GM18520 (cell line): ENCODE measurements at regions not wholly inside any gene's neighbourhood (a gene's known extent, or its start where the extent isn't known, plus 50 kb on each side); places are given as distances from the start of the nearest gene placed in this dataset.

Experiments
- ATAC-seq: cut with Tn5 transposase; IDR thresholded peaks from one replicate; pipeline ENCODE4 v1.9.1; 2021; ENCODE audit not compliant: unreplicated experiment

DNA sequence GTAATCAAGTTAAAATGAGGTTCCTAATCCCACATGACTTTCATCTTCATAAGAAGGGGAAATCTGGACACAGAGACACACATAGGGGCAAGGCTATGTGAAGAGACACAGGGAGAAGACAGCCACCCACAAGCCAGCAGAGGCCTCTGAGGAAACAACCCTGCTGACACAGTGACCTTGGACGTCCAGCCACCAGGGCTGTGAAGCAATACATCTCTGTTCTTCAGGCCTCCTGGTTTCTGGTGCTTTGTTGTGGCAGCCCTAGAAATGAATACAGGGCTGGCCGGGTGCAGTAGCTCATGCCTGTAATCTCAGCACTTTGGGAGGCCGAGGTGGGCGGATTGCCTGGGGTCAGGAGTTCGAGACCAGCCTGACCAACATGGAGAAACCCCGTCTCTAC, 183.9 kb downstream of the CXCL12 start:
- ATAC-seq = no peak

GRCh38 chr10:44199991-44200655, 184.8 kb downstream of the CXCL12 start:
- no peak for ATAC-seq

- ATAC-seq = no peak
Observed at GRCh38 chr10:44199267-44199666, 185.6 kb downstream of the CXCL12 start.

GRCh38 chr10:44198780-44199097, 186.2 kb downstream of the CXCL12 start:
- no peak for ATAC-seq

- no peak for ATAC-seq
Observed at GRCh38 chr10:44198096-44198779, 186.7 kb downstream of the CXCL12 start.

- ATAC-seq = no peak
Observed at GRCh38 chr10:44197646-44198045, 187.3 kb downstream of the CXCL12 start.

- no peak for ATAC-seq
Observed at GRCh38 chr10:44196336-44196735, 188.6 kb downstream of the CXCL12 start.

DNA sequence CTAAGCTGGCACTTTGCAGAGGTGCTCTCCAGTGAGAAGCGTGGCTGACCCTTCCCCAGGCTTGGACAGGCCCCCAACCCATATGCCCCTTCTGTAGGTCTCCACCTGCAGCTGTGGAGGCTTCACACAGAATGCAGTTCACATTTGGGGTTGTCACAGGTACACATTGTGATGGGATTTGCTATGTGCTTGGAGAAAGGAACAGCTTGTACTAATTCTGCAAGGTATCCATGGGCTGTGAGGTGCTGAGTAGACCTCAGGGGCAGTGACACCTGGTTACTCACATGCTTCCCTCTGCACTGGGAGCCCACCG, 188.9 kb downstream of the CXCL12 start:
- ATAC-seq = no peak

DNA sequence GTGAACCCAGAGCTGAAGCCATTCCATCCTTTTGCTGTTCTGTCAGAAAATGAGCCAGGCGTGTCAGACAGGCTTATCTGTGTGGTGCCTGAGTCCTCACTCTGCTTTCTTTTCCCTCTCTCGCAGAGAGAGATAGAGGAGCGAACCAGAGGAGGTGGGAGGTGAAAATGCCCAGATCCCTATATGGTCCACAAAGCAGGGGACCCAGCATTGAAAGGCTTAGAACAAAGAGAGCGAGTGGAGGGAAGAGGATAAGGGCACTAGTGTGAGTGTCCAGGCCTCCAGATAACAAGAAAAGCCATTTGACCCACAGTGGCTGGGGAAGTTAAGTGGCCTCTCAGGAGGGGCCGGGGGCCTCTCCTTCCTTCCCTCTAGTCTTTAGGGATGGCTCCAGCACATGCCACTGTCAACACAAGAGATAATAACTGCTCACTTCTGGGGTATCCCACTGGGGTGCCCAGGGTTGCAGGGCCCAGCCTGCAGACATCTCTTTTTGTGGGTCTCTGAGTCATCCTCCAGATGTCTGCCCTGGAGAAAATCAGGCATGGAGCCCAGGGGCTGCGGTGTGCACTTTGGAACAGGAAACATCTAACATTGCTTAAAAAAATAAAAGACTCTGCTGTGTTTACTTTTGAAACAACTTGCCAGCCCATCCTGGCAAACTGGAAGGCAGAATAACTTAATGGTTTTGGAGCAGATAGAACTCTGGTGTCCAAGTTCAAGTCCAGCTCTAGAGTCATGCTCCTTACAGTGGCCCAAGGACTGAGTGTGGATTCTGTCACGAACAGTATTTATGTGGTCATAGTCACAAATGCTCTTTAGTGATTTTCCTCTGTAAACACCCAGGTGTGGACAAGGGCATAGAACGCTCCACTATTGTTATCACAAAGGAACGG, 189.5 kb downstream of the CXCL12 start:
- ATAC-seq = no peak

DNA sequence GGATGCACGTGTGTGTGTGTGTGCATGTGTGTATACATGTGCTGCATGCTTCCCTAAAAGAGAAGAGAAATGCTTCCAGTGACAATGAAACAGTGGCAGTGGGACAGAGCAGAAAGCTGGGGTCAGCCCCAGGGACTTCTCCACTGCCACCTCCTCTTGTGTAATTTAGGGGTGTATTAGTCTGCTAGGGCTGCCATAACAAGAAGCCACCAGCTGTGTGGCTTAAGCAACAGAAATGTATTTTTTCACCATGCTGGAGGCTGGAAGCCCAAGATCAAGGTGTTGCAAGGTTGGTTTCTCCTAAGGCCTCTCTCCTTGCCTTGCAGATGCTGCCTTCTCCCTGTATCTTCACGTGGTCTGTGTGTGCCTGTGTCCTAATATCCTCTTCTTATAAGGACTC, 190.5 kb downstream of the CXCL12 start:
- no peak for ATAC-seq

DNA sequence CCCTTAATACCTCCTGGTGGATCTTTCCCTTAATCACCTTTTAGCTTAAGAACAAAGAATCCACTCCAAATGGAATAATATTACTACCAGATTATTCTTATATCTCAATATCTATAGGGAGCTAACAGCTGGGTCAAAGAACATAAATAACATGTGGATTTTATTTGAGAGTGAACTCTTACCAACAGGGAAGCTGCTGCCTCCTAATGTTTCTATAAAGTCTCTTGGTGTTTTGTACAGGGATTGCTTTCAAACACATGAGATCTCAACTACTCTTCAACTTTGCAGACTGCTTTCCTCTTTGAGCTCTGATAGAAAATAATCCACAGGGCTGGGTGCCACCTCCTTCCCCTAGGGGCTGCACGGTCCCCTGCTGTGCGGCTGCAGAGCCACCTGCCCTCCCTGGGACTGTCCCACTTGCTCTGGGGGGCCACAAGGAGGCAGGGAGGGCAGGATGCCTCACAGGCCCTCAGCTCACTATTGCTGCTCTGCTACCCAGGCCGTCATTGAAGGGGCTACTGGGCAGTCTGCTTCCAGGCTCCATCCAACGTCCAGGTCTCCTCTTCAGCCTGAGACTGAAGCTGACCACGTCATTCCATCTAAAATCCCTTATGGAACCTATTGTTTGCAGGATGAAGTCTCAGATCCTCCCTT, 191.2 kb downstream of the CXCL12 start:
- no peak for ATAC-seq

DNA sequence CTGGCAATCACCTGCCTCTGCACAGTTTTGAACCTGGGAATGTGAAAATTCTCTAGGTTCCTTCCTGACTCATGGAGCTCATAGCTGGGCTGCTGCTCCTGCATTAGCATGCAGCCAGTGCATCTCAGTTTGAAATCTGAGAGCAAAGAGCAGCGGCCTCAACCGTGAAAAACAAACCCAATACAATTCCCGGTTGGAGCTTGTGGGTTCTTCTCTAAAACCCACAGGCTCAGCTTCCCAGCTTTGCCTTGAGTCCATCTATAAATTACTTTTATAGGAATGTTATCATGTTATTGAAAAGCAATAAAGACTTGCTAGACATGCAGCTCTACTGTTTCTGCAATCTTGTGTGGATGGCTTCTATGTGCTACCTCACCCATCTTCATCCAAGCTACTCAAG, 191.7 kb downstream of the CXCL12 start:
- no peak for ATAC-seq

GRCh38 chr10:44192435-44192834, 192.5 kb downstream of the CXCL12 start:
- no peak for ATAC-seq

- ATAC-seq = no peak
Observed at GRCh38 chr10:44190541-44190940, 194.4 kb downstream of the CXCL12 start.

DNA sequence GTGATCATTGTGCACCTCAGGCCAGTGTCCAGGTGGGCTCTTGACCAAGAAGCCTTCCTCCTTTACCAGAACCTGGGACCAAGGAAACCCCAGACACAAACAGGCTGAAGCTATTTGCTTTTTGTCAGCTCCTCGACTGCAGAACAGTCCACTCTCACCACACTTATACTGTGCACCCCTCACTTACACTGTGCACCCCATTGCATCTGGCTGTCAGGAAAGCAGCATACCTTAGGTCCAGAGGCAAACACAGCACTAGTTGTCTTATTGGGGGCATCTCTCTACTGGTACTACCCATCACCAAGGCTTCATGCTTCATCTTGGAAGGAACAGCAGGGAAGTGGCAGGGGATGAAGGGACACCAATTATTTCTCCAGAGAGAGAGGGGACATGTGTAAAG, 198.1 kb downstream of the CXCL12 start:
- no peak for ATAC-seq

DNA sequence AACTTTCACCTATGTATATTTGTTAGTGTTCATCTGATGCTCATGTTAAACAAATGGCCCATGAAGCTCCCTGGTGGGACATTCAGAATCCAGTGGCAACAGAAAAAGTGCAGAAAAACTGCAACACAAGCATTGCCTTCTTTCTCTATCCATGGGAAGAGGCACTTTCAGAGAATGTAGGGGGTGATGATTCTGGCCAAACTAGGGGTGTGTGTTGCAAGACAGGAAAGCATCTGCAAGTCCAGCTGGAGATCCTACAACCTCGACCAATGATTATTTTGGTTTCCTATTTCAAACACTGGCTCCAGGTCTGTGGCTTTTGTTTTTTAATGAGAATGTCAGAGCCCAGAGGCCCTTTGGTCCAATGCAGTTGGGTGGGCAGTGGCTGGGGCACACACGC, 198.7 kb downstream of the CXCL12 start:
- ATAC-seq = no peak

- no peak for ATAC-seq
Observed at GRCh38 chr10:44185315-44185666, 199.6 kb downstream of the CXCL12 start.

- ATAC-seq = no peak
Observed at GRCh38 chr10:44184633-44185314, 200.1 kb downstream of the CXCL12 start.

- ATAC-seq = no peak
Observed at GRCh38 chr10:44183667-44184632, 200.9 kb downstream of the CXCL12 start.

- ATAC-seq = no peak
Observed at GRCh38 chr10:44182909-44183308, 202.0 kb downstream of the CXCL12 start.
